H1 (cell line): ENCODE measurements at regions not wholly inside any gene's neighbourhood (a gene's known extent, or its start where the extent isn't known, plus 50 kb on each side); places are given as distances from the start of the nearest gene placed in this dataset.

Source experiments
- ATF3 ChIP-seq: IDR thresholded peaks from 2 replicates; pipeline ENCODE4 v1.6.1; 2011; ENCODE audit warnings: low read depth, mild to moderate bottlenecking, low read length; ENCODE audit not compliant: insufficient read depth
- CREB1 ChIP-seq: IDR thresholded peaks from 2 replicates; pipeline ENCODE4 v1.6.1; 2012; ENCODE audit warnings: inconsistent platforms
- MAX ChIP-seq: IDR thresholded peaks from 2 replicates; pipeline ENCODE4 v1.6.1; 2012; ENCODE audit warnings: inconsistent platforms
- TBP ChIP-seq: IDR thresholded peaks from 2 replicates; pipeline ENCODE4 v1.6.1; 2011; ENCODE audit warnings: low read depth, low read length, improper control_type of control experiment

- TF ChIP-seq ATF3 (no peak), CREB1 (no peak), MAX (no peak), TBP (no peak)
These were observed 912.2 kb downstream of the GRID1 start (continued) for GRCh38 chr10:85454386-85454785.
